ENCODE measurements at regions not wholly inside any gene's neighbourhood (a gene's known extent, or its start where the extent isn't known, plus 50 kb on each side); places are given as distances from the start of the nearest gene placed in this dataset.

GRCh38 chr14:98182393-98183055, 1089.5 kb downstream of the BCL11B start:
- no peak for DNase-seq

GRCh38 chr14:98183556-98183955, 1088.4 kb downstream of the BCL11B start:
- DNase-seq: no peak

GRCh38 chr14:98184457-98184856, 1087.5 kb downstream of the BCL11B start:
- no peak for DNase-seq

GRCh38 chr14:98185036-98185435, 1087.0 kb downstream of the BCL11B start:
- no peak for DNase-seq

- DNase-seq: no peak
Observed at GRCh38 chr14:98186140-98186539, 1085.9 kb downstream of the BCL11B start.

- no peak for DNase-seq
Observed at GRCh38 chr14:98187281-98187680, 1084.7 kb downstream of the BCL11B start.

GRCh38 chr14:98189062-98189461, 1082.9 kb downstream of the BCL11B start:
- DNase-seq: no peak

GRCh38 chr14:98189511-98189910, 1082.5 kb downstream of the BCL11B start:
- DNase-seq: no peak

- no peak for DNase-seq
Observed at GRCh38 chr14:98189944-98190343, 1082.1 kb downstream of the BCL11B start.

- no peak for DNase-seq
Observed at GRCh38 chr14:98192946-98193345, 1079.1 kb downstream of the BCL11B start.

GRCh38 chr14:98194821-98195220, 1077.2 kb downstream of the BCL11B start:
- DNase-seq: no peak

GRCh38 chr14:98195256-98195655, 1076.7 kb downstream of the BCL11B start:
- no peak for DNase-seq

GRCh38 chr14:98197933-98198332, 1074.1 kb downstream of the BCL11B start:
- DNase-seq: no peak

GRCh38 chr14:98198385-98198784, 1073.6 kb downstream of the BCL11B start:
- DNase-seq: no peak

- no peak for DNase-seq
Observed at GRCh38 chr14:98200601-98201000, 1071.4 kb downstream of the BCL11B start.

GRCh38 chr14:98203421-98203820, 1068.6 kb downstream of the BCL11B start:
- no peak for DNase-seq

GRCh38 chr14:98204139-98204538, 1067.9 kb downstream of the BCL11B start:
- no peak for DNase-seq

- DNase-seq: no peak
Observed at GRCh38 chr14:98207415-98207814, 1064.6 kb downstream of the BCL11B start.

- DNase-seq: no peak
Observed at GRCh38 chr14:98208211-98208611, 1063.8 kb downstream of the BCL11B start.

- no peak for DNase-seq
Observed at GRCh38 chr14:98208943-98209342, 1063.1 kb downstream of the BCL11B start.

GRCh38 chr14:98210045-98210672, 1061.8 kb downstream of the BCL11B start:
- no peak for DNase-seq

- no peak for DNase-seq
Observed at GRCh38 chr14:98217530-98217929, 1054.5 kb downstream of the BCL11B start.

GRCh38 chr14:98218218-98218617, 1053.8 kb downstream of the BCL11B start:
- no peak for DNase-seq

GRCh38 chr14:98219638-98220037, 1052.4 kb downstream of the BCL11B start:
- no peak for DNase-seq

GRCh38 chr14:98223106-98223505, 1048.9 kb downstream of the BCL11B start:
- DNase-seq: no peak
